Upper lobe of right lung (tissue), 1 donor: ENCODE measurements at regions not wholly inside any gene's neighbourhood (a gene's known extent, or its start where the extent isn't known, plus 50 kb on each side); places are given as distances from the start of the nearest gene placed in this dataset.

ENCODE experiments used
- ATAC-seq: fragments of 200-7000 bp; cut with Tn5 transposase; one replicate; pipeline ENCODE4 v1.9.1; 2020; ENCODE audit warnings: mild to moderate bottlenecking, moderate library complexity
- DNase-seq: peaks from one replicate; pipeline ENCODE4 v3.0.0-alpha.2; 2020
- H3K27ac ChIP-seq: fragments of 200-600 bp; one replicate; pipeline ENCODE4 v1.8.0; 2022
- H3K27me3 ChIP-seq: fragments of 200-600 bp; one replicate; pipeline ENCODE4 v1.8.0; 2022; ENCODE audit warnings: mild to moderate bottlenecking
- H3K36me3 ChIP-seq: fragments of 200-600 bp; one replicate; pipeline ENCODE4 v1.8.0; 2022
- H3K4me1 ChIP-seq: fragments of 200-600 bp; one replicate; pipeline ENCODE4 v1.8.0; 2022
- H3K4me3 ChIP-seq: fragments of 200-600 bp; one replicate; pipeline ENCODE4 v1.8.0; 2022; ENCODE audit warnings: mild to moderate bottlenecking
- H3K9me3 ChIP-seq: fragments of 200-600 bp; one replicate; pipeline ENCODE4 v1.8.0; 2022
- intact Hi-C: fragments of 100-400 bp; cut with DNase I; formaldehyde crosslinking; loops from one replicate; pipeline ENCODE4 v1.11.0; 2022
- TF ChIP-seq, protein P1 (sequence below): fragments of 200-600 bp; IDR thresholded peaks from one replicate; pipeline ENCODE4 v1.8.0; 2022; ENCODE audit warnings: antibody characterized with exemption
- donor health status: DM: no; HTN: yes; CAD: no; lungs with severe emphysema.

DNA sequence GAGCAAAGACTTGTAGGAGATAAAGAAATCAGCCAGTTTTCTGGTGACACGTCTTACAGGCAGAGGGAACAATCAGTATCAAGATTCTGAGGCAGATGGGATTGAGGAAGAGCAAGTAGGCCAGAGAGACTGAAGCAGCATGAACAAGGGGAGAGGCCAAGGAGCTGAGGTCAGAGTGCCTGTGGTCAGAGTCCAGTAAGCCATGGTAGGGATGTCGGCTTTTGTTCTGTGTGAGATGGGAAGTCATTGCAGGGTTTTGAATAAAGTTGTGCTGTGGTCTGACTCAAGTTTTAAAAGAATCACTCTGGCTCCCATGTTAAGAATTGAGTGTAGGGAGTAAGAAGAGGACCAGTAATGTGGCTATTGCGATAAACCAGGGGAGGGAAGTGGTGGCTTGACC is 85.9 kb upstream of the IVNS1ABP start:
- TF ChIP-seq, protein P1, sequence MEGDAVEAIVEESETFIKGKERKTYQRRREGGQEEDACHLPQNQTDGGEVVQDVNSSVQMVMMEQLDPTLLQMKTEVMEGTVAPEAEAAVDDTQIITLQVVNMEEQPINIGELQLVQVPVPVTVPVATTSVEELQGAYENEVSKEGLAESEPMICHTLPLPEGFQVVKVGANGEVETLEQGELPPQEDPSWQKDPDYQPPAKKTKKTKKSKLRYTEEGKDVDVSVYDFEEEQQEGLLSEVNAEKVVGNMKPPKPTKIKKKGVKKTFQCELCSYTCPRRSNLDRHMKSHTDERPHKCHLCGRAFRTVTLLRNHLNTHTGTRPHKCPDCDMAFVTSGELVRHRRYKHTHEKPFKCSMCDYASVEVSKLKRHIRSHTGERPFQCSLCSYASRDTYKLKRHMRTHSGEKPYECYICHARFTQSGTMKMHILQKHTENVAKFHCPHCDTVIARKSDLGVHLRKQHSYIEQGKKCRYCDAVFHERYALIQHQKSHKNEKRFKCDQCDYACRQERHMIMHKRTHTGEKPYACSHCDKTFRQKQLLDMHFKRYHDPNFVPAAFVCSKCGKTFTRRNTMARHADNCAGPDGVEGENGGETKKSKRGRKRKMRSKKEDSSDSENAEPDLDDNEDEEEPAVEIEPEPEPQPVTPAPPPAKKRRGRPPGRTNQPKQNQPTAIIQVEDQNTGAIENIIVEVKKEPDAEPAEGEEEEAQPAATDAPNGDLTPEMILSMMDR: no peak
- no peak for DNase-seq
- Histone ChIP-seq H3K27ac (no peak overlapping the region), H3K27me3 (no peaks in the 10 kb centered on the region), H3K4me1 (no peaks in the 10 kb centered on the region), H3K36me3 (no peaks in the 10 kb centered on the region), H3K9me3 (no peaks in the 10 kb centered on the region), H3K4me3 (no peak overlapping the region)
- peak; percentile 93 for ATAC-seq
- intact Hi-C loops: no loop called here

DNA sequence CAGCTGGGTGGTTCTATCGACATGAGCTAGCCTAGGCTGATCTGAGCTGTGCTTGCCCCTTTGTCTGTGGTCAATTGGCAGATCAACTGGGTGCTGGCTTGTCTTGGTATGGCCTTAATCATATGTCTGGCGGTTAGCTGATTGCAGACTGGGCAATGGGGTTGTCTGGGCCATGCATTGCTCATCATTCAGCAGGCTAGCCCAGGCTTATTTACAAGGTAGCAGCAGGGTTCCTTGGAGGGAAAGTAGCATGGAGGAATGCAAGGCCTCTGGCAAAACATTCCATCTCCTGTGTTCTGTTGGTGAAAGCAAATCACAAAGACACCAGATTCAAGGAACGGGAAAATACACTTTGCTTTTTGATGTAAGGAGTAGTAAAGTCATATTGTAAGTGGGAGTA is 84.0 kb upstream of the IVNS1ABP start:
- Histone ChIP-seq H3K27me3 (no peaks in the 10 kb centered on the region), H3K36me3 (no peaks in the 10 kb centered on the region), H3K27ac (no peak overlapping the region), H3K4me1 (no peaks in the 10 kb centered on the region), H3K4me3 (no peak overlapping the region), H3K9me3 (no peaks in the 10 kb centered on the region)
- TF ChIP-seq, protein P1: no peak
- intact Hi-C loops: no loop called here
- DNase-seq (no peak), ATAC-seq (no peak)

DNA sequence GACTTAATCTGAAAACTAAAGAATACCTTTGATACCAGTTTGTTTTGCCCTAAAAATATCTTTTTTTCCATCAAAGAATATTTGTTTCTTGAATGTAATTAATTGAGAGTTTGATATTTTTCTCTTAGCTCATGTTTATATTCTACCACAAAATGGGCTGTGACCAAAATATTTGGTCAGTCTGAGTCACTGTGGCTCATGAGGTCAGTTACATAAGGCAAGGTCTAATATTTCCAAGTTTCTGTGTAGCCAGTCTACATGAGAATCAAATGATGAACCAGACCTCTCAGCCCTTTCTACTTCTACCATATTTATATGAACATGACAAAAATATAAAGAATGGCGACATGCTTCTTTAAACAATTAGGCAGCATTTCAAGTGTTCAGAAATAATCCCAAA is 83.0 kb upstream of the IVNS1ABP start:
- ATAC-seq (no peak), DNase-seq (no peak)
- no peak overlapping the region for H3K27ac ChIP-seq
- no peaks in the 10 kb centered on the region for H3K27me3 ChIP-seq
- H3K4me1 ChIP-seq: no peaks in the 10 kb centered on the region
- intact Hi-C loops: no loop called here
- H3K4me3 ChIP-seq: no peak overlapping the region
- no peaks in the 10 kb centered on the region for H3K9me3 ChIP-seq
- no peaks in the 10 kb centered on the region for H3K36me3 ChIP-seq
- TF ChIP-seq, protein P1: no peak

DNA sequence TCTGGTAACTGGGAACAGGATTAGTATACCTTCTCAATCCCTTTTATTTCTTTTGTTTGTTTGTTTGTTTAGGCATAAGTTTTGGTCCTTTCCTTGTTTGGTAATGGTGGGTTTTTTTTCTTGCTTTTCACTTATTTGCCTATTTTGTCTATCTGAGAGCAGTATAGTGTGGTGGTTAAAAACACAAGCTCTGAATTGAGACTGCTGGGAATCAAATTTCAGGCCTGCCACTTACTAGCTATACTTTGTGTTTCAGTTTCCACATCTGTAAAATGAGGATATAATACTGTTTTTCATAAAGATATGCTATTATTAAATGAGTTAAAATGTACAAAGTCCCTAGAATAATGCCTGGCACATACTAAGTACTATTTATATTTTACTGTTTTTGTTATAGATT is 81.6 kb upstream of the IVNS1ABP start:
- TF ChIP-seq, protein P1: no peak
- intact Hi-C loops: no loop called here
- no peaks in the 10 kb centered on the region for H3K4me1 ChIP-seq
- DNase-seq (no peak), ATAC-seq (no peak)
- no peaks in the 10 kb centered on the region for H3K9me3 ChIP-seq
- no peak overlapping the region for H3K4me3 ChIP-seq
- H3K27ac ChIP-seq: no peak overlapping the region
- H3K27me3 ChIP-seq: no peaks in the 10 kb centered on the region
- no peaks in the 10 kb centered on the region for H3K36me3 ChIP-seq

DNA sequence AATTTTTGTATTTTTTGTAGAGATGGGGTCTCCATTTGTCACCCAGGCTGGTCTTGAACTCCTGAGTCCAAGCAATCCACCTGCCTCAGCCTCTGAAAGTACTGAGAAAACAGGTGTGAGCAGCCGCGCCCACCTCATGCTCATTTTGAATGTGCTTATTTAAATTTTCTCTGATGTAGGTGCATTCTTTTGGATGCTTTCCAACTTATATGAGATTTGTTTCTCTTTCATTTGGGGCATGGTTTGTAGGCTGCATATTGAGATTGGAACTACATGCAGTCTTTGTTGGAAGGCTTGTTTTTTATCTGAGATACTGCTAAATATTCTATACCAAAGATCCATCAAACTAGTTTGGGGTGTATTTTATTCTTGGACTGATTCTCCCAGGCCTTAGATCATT is 81.0 kb upstream of the IVNS1ABP start:
- Histone ChIP-seq H3K9me3 (no peaks in the 10 kb centered on the region), H3K4me1 (no peaks in the 10 kb centered on the region), H3K27me3 (no peaks in the 10 kb centered on the region), H3K36me3 (no peaks in the 10 kb centered on the region), H3K27ac (no peak overlapping the region), H3K4me3 (no peak overlapping the region)
- intact Hi-C loops: no loop called here
- ATAC-seq: no peak
- TF ChIP-seq, protein P1: no peak
- no peak for DNase-seq

DNA sequence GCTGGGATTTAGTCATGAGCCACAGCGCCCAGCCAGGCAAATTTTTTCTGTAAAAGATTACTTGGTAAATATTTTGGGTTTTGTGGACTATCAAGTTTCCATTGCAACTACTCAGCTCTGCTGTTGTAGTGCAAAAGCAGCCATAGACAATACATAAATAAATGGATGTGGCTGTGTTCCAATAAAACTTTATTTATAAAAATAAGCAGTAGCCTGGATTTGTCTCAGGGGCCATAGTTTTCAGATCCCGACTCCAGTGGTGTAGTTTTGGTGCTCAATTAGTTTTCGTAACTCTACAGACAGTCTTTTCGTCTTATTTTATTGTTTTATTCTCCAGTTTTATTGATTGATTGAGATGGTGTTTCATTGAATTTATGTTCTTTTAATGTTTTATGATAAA is 80.1 kb upstream of the IVNS1ABP start:
- Histone ChIP-seq H3K4me1 (no peaks in the 10 kb centered on the region), H3K27ac (no peak overlapping the region), H3K27me3 (no peaks in the 10 kb centered on the region), H3K4me3 (no peak overlapping the region), H3K9me3 (no peaks in the 10 kb centered on the region), H3K36me3 (no peaks in the 10 kb centered on the region)
- intact Hi-C loops: no loop called here
- TF ChIP-seq, protein P1: no peak
- DNase-seq (no peak), ATAC-seq (no peak)
